Osteocyte (in vitro differentiated cells): ENCODE measurements at regions not wholly inside any gene's neighbourhood (a gene's known extent, or its start where the extent isn't known, plus 50 kb on each side); places are given as distances from the start of the nearest gene placed in this dataset.

ENCODE experiments used
- DNase-seq: peaks from one replicate; pipeline ENCODE4 v3.0.0; 2021; ENCODE audit warnings: mixed read lengths; ENCODE audit not compliant: unreplicated experiment; ENCODE audit errors: extremely low spot score
- H3K27ac Mint-ChIP-seq: one replicate; pipeline ENCODE4 v1.8.0; 2021; ENCODE audit warnings: mild to moderate bottlenecking, mixed read lengths; ENCODE audit not compliant: unreplicated experiment
- H3K27me3 Mint-ChIP-seq: one replicate; pipeline ENCODE4 v1.8.0; 2021; ENCODE audit warnings: mixed read lengths; ENCODE audit not compliant: unreplicated experiment
- H3K36me3 Mint-ChIP-seq: one replicate; pipeline ENCODE4 v1.8.0; 2021; ENCODE audit warnings: mixed read lengths; ENCODE audit not compliant: unreplicated experiment
- H3K4me1 Mint-ChIP-seq: one replicate; pipeline ENCODE4 v1.8.0; 2021; ENCODE audit warnings: mixed read lengths; ENCODE audit not compliant: unreplicated experiment
- H3K4me3 Mint-ChIP-seq: one replicate; pipeline ENCODE4 v1.8.0; 2021; ENCODE audit warnings: mild to moderate bottlenecking, moderate library complexity, mixed read lengths; ENCODE audit not compliant: unreplicated experiment
- H3K9me3 Mint-ChIP-seq: one replicate; pipeline ENCODE4 v1.8.0; 2021; ENCODE audit warnings: mixed read lengths; ENCODE audit not compliant: unreplicated experiment
- TF ChIP-seq, protein P1 (sequence below): fragments of 200-600 bp; sonication (generic); IDR thresholded peaks from 2 replicates; pipeline ENCODE4 v1.5.0; 2021; ENCODE audit warnings: antibody characterized with exemption, mild to moderate bottlenecking, moderate library complexity

DNA sequence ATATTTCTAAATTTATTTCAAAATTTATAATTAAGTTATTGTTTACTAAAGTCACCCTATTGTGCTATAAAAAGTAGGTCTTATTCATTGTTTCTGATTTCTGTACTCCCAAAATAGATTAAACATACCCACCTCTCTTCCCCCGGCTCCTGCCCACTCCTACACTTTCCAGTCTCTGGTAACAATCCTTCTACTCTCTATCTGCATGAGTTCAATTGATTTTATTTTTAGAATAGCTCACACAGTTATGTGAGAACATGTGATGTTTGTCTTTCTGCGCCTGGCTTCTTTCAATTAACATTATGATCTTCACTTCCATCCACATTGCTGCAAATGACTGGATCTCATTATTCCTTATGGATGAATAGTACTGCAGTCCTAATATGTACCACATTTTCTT is 269.3 kb downstream of the ACTRT1 start:
- no peaks in the 10 kb centered on the region for H3K4me1 Mint-ChIP-seq
- no peak overlapping the region for H3K27ac Mint-ChIP-seq
- H3K9me3 Mint-ChIP-seq = peaks cover 58% of the 10 kb centered on the region
- H3K4me3 Mint-ChIP-seq = no peak overlapping the region
- no peaks in the 10 kb centered on the region for H3K36me3 Mint-ChIP-seq
- DNase-seq = no peak
- no peaks in the 10 kb centered on the region for H3K27me3 Mint-ChIP-seq
- TF ChIP-seq, protein P1, sequence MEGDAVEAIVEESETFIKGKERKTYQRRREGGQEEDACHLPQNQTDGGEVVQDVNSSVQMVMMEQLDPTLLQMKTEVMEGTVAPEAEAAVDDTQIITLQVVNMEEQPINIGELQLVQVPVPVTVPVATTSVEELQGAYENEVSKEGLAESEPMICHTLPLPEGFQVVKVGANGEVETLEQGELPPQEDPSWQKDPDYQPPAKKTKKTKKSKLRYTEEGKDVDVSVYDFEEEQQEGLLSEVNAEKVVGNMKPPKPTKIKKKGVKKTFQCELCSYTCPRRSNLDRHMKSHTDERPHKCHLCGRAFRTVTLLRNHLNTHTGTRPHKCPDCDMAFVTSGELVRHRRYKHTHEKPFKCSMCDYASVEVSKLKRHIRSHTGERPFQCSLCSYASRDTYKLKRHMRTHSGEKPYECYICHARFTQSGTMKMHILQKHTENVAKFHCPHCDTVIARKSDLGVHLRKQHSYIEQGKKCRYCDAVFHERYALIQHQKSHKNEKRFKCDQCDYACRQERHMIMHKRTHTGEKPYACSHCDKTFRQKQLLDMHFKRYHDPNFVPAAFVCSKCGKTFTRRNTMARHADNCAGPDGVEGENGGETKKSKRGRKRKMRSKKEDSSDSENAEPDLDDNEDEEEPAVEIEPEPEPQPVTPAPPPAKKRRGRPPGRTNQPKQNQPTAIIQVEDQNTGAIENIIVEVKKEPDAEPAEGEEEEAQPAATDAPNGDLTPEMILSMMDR = no peak

DNA sequence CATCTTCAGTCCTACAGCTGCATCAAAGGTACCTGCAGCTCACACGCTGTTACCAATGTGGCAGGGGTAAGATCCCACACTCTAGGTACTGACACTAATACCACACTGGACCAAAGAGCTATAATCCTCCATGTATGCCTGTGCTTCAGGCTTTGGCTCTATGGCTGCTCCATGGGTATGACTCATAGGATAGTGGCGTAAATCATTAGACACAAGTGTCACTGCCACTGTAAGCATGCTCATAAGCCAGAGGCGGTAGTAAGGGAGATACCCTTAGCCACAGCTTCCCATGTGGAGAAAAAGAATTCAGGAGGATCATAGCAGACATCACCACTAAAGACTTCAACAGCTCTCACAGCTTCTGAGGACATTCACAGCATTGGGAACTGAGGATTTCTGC is 287.5 kb downstream of the ACTRT1 start:
- Mint-ChIP-seq H3K27me3 (no peaks in the 10 kb centered on the region), H3K4me1 (no peaks in the 10 kb centered on the region), H3K4me3 (no peak overlapping the region), H3K27ac (no peak overlapping the region), H3K36me3 (no peaks in the 10 kb centered on the region), H3K9me3 (peaks cover 48% of the 10 kb centered on the region)
- no peak for DNase-seq
- TF ChIP-seq, protein P1 = no peak

DNA sequence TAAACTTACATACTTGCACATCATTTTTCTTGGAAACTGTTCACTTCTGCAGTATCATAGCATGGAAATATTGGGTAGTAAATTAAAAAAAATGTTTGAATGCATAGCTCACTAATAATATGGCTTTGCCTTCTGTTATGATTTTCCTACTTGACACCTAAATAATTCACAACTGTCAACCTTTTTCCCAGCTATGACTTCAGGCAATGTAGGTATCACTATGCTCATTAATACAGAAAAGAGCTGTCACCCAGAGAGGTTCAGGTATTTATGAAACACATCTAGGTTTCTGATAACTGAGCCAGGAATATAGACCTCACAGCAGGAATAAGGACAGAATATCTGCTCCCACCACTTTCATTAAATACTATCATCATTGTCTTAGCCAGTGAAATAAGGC is 289.5 kb downstream of the ACTRT1 start:
- H3K4me3 Mint-ChIP-seq = no peak overlapping the region
- TF ChIP-seq, protein P1 = no peak
- no peak for DNase-seq
- H3K36me3 Mint-ChIP-seq = no peaks in the 10 kb centered on the region
- no peak overlapping the region for H3K27ac Mint-ChIP-seq
- H3K4me1 Mint-ChIP-seq = no peaks in the 10 kb centered on the region
- no peaks in the 10 kb centered on the region for H3K27me3 Mint-ChIP-seq
- H3K9me3 Mint-ChIP-seq = peaks cover 31% of the 10 kb centered on the region

GRCh38 chrX:127732709-127733108 is 319.5 kb downstream of the ACTRT1 start:
- Mint-ChIP-seq H3K27ac (no peak overlapping the region), H3K36me3 (no peaks in the 10 kb centered on the region), H3K27me3 (no peaks in the 10 kb centered on the region), H3K4me3 (no peak overlapping the region), H3K4me1 (no peaks in the 10 kb centered on the region), H3K9me3 (peaks cover 18% of the 10 kb centered on the region)
- no peak for DNase-seq
- TF ChIP-seq, protein P1 = no peak

DNA sequence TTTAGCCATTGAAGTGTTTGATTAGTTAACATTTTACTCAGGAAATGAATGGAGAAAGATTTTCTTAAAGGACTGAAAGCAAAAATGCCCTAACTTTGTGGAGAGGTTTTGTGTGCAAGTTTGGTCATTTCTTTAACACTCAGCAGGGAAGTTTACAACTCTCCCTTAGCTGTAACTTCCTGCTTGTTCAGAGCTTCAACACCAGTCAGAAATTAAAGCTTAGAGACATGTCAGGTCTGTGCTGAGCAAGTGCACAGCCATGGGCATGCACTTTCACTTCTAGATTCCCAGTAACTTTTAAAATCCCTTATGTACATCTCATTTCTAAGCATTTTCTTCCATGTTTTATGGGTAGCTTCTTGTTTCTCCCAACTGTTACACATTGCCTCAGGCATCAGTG is 326.0 kb downstream of the ACTRT1 start:
- H3K27ac Mint-ChIP-seq = no peak overlapping the region
- H3K4me3 Mint-ChIP-seq = no peak overlapping the region
- no peaks in the 10 kb centered on the region for H3K27me3 Mint-ChIP-seq
- TF ChIP-seq, protein P1 = no peak
- no peaks in the 10 kb centered on the region for H3K9me3 Mint-ChIP-seq
- DNase-seq = no peak
- H3K4me1 Mint-ChIP-seq = no peaks in the 10 kb centered on the region
- H3K36me3 Mint-ChIP-seq = no peaks in the 10 kb centered on the region
